Esophagus muscularis mucosa (tissue), 4 donors: ENCODE measurements at regions not wholly inside any gene's neighbourhood (a gene's known extent, or its start where the extent isn't known, plus 50 kb on each side); places are given as distances from the start of the nearest gene placed in this dataset.

Experiments
- DNase-seq: peaks from one replicate; pipeline ENCODE4 v3.0.0-alpha.2; 2017; ENCODE audit errors: extremely low spot score
- H3K27ac ChIP-seq, 4 donors: fragments of 200-600 bp; sonication (generic); replicated peaks in 1 of 4; 1 replicate in 3 of 4; 2 replicates in 1 of 4; pipeline ENCODE4 v1.5.1; 2016 to 2019; ENCODE audit warnings: mild to moderate bottlenecking in 1 of 4
- H3K27me3 ChIP-seq, 4 donors: fragments of 200-600 bp; sonication (generic); one replicate each; pipeline versions ENCODE4 v1.5.1 to v1.6.0; 2016 to 2019
- H3K36me3 ChIP-seq, 4 donors: fragments of 200-600 bp; sonication (generic); one replicate each; pipeline ENCODE4 v1.5.1; 2016 to 2019
- H3K4me1 ChIP-seq, 4 donors: fragments of 200-600 bp; sonication (generic); one replicate each; pipeline ENCODE4 v1.5.1; 2016 to 2019
- H3K4me3 ChIP-seq, 4 donors: fragments of 200-600 bp; sonication (generic); 1 replicate in 2 of 4; 2 replicates in 2 of 4; pipeline ENCODE4 v1.5.1; 2016 to 2019; ENCODE audit warnings: mild to moderate bottlenecking in 4 of 4, moderate library complexity in 1 of 4
- H3K9me3 ChIP-seq, 4 donors: fragments of 200-600 bp; sonication (generic); 1 replicate in 3 of 4; 2 replicates in 1 of 4; pipeline ENCODE4 v1.5.1; 2016 to 2019
- CTCF ChIP-seq, 3 experiments: fragments of 200-600 bp in 2 of 3; fragments of 450-650 bp in 1 of 3; sonication (generic) in 2 of 3; IDR thresholded peaks; one replicate each; pipeline ENCODE4 v1.5.1; 2017 to 2019; ENCODE audit warnings: antibody characterized with exemption in 3 of 3, mild to moderate bottlenecking in 2 of 3, moderate library complexity in 1 of 3
- EP300 ChIP-seq: sonication (generic); formaldehyde crosslinking; IDR thresholded peaks from one replicate; pipeline ENCODE4 v1.6.1; 2017; ENCODE audit warnings: antibody characterized with exemption
- POLR2A ChIP-seq: fragments of 450-650 bp; IDR thresholded peaks from one replicate; pipeline ENCODE4 v1.6.1; 2017; ENCODE audit warnings: antibody characterized with exemption, moderate library complexity, mild to moderate bottlenecking, low read depth
- POLR2AphosphoS5 ChIP-seq, 2 donors: sonication (generic); formaldehyde crosslinking; IDR thresholded peaks; one replicate each; pipeline ENCODE4 v1.6.1; 2017; ENCODE audit warnings: antibody characterized with exemption in 2 of 2
- WGBS: methylation state at CpG from one replicate; pipeline ENCODE4 v1.1.5; 2018; 5-methylcytosine and 5-hydroxymethylcytosine counted together
- intact Hi-C: fragments of 100-400 bp; cut with DNase I; formaldehyde crosslinking; loops from one replicate; pipeline ENCODE4 v1.15.1; 2023

- intact Hi-C loops = no loop called here
- WGBS = 81% methylated on average over 1 of the region's 1 CpG
These were observed 53.0 kb upstream of the ADORA3 start for GRCh38 chr1:111556325-111557037.

GRCh38 chr1:111559736-111560279, 56.4 kb upstream of the ADORA3 start:
- Histone ChIP-seq H3K4me3 (no peak overlapping the region), H3K27ac (no peak overlapping the region), H3K36me3 (no peaks in the 10 kb centered on the region), H3K27me3 (no peaks in the 10 kb centered on the region), H3K4me1 (peaks cover 0 to 15% (median 8%) of the 10 kb centered on the region in 4 donors), H3K9me3 (no peaks in the 10 kb centered on the region)
- WGBS = 42% methylated on average over 3 of the region's 3 CpGs
- TF ChIP-seq EP300 = no peak
- TF ChIP-seq POLR2A = no peak
- TF ChIP-seq POLR2AphosphoS5 (IDR thresholded peaks at IDR 0.05) = no peak
- no peak for TF ChIP-seq CTCF (IDR thresholded peaks at IDR 0.05)
- intact Hi-C loops = no loop called here
- DNase-seq = peak; percentile 14

More at GRCh38 chr1:111556325-111557037, 53.0 kb upstream of the ADORA3 start:
- Histone ChIP-seq H3K4me3 (no peak overlapping the region), H3K36me3 (no peaks in the 10 kb centered on the region), H3K4me1 (peaks cover 0 to 27% (median 17%) of the 10 kb centered on the region in 4 donors), H3K9me3 (no peaks in the 10 kb centered on the region), H3K27me3 (no peaks in the 10 kb centered on the region), H3K27ac (no peak overlapping the region)
- no peak for DNase-seq
- no peak for TF ChIP-seq EP300
- TF ChIP-seq CTCF (IDR thresholded peaks at IDR 0.05) = no peak
- TF ChIP-seq POLR2A = no peak
- no peak for TF ChIP-seq POLR2AphosphoS5 (IDR thresholded peaks at IDR 0.05)

DNA sequence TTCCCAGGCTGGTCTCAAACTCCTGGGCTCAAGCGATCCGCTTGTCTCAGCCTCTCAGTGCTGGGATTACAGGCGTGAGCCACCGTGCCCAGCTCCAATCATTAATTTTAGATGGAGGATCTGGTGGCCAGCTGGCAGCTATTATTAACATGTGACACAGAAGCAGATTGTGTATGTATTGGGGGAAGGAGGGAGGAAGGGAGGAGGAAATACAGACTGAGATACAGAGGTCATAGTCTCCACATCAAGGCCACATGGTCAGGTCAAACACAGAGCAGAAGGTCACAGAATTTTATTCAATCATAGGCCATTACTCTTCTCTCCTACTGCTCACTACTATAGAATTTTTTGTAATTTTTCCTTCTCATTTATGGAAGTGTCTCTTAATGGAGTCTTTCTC, 57.9 kb upstream of the ADORA3 start:
- Histone ChIP-seq H3K4me3 (no peak overlapping the region), H3K27ac (no peak overlapping the region), H3K27me3 (no peaks in the 10 kb centered on the region), H3K36me3 (no peaks in the 10 kb centered on the region), H3K4me1 (peaks cover 0 to 30% (median 17%) of the 10 kb centered on the region in 4 donors), H3K9me3 (no peaks in the 10 kb centered on the region)
- intact Hi-C loops = no loop called here
- DNase-seq = peak; percentile 34
- 86% methylated on average over 4 of the region's 4 CpGs for WGBS
- TF ChIP-seq CTCF (IDR thresholded peaks at IDR 0.05) (no peak), EP300 (no peak), POLR2AphosphoS5 (IDR thresholded peaks at IDR 0.05) (no peak), POLR2A (no peak)

- Histone ChIP-seq H3K27me3 (no peaks in the 10 kb centered on the region), H3K36me3 (no peaks in the 10 kb centered on the region), H3K27ac (peak overlapping the region in 1 of 4 donors; percentile 71), H3K9me3 (no peaks in the 10 kb centered on the region), H3K4me1 (peaks cover 0 to 30% (median 17%) of the 10 kb centered on the region in 4 donors), H3K4me3 (no peak overlapping the region)
- peak; percentile 24 for DNase-seq
- intact Hi-C loops = no loop called here
- TF ChIP-seq POLR2AphosphoS5 (IDR thresholded peaks at IDR 0.05) = peak in 1 of 2 donors; percentile 25
- TF ChIP-seq POLR2A = no peak
- TF ChIP-seq EP300 = no peak
- no peak for TF ChIP-seq CTCF (IDR thresholded peaks at IDR 0.05)
- 85% methylated on average over 2 of the region's 2 CpGs for WGBS
These were observed 56.0 kb upstream of the RAP1A start for GRCh38 chr1:111563619-111564018.
